ENCODE measurements at regions not wholly inside any gene's neighbourhood (a gene's known extent, or its start where the extent isn't known, plus 50 kb on each side); places are given as distances from the start of the nearest gene placed in this dataset.

DNA sequence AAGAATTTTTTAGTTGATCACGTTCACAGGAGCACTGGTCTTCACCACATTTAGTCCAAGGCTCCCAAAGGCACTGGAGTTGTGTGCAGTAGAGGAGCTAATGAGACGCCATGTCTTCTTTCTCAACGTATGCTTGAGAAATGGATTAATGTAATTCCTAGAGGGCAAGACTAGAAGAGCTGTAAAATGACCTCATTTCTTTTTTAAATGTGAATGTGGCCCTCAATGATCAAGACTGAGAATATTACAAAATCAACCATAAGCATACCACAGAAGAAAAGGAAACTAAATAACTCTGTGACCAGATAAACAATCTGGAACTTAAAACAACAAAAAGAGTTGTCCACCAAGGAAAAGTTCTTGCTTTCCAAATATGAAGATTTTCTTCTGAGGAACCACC is 112.1 kb upstream of the THBS1 start:
- TF ChIP-seq, protein P1, sequence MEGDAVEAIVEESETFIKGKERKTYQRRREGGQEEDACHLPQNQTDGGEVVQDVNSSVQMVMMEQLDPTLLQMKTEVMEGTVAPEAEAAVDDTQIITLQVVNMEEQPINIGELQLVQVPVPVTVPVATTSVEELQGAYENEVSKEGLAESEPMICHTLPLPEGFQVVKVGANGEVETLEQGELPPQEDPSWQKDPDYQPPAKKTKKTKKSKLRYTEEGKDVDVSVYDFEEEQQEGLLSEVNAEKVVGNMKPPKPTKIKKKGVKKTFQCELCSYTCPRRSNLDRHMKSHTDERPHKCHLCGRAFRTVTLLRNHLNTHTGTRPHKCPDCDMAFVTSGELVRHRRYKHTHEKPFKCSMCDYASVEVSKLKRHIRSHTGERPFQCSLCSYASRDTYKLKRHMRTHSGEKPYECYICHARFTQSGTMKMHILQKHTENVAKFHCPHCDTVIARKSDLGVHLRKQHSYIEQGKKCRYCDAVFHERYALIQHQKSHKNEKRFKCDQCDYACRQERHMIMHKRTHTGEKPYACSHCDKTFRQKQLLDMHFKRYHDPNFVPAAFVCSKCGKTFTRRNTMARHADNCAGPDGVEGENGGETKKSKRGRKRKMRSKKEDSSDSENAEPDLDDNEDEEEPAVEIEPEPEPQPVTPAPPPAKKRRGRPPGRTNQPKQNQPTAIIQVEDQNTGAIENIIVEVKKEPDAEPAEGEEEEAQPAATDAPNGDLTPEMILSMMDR (conservative IDR thresholded peaks at IDR 0.05; ENCODE audit: low read length) = no peak
- TF ChIP-seq EZH2phosphoT487 (IDR thresholded peaks at IDR 0.05; ENCODE audit: borderline replicate concordance, low read depth, low read length) = no peak

Data from OCI-LY7 (cell line).